ENCODE measurements at regions not wholly inside any gene's neighbourhood (a gene's known extent, or its start where the extent isn't known, plus 50 kb on each side); places are given as distances from the start of the nearest gene placed in this dataset.

- H3K9me3 Mint-ChIP-seq (ENCODE audit: low read depth), result peaks cover 3% of the 10 kb centered on the region
- no peak for TF ChIP-seq CTCF (IDR thresholded peaks at IDR 0.05)
- no peak overlapping the region for H3K27ac Mint-ChIP-seq (ENCODE audit: unreplicated experiment)
- H3K27me3 Mint-ChIP-seq (ENCODE audit: low read depth), result peaks cover 11% of the 10 kb centered on the region
- DNase-seq (ENCODE audit: low spot score), result no peak
- no peak overlapping the region for H3K4me3 Mint-ChIP-seq (ENCODE audit: unreplicated experiment)
- H3K36me3 Mint-ChIP-seq (ENCODE audit: low read depth), result peaks cover 2% of the 10 kb centered on the region
- H3K4me1 Mint-ChIP-seq (ENCODE audit: low read depth), result peaks cover 7% of the 10 kb centered on the region
Observed at GRCh38 chr11:112628676-112629075, 332.5 kb upstream of the NCAM1 start.

DNA sequence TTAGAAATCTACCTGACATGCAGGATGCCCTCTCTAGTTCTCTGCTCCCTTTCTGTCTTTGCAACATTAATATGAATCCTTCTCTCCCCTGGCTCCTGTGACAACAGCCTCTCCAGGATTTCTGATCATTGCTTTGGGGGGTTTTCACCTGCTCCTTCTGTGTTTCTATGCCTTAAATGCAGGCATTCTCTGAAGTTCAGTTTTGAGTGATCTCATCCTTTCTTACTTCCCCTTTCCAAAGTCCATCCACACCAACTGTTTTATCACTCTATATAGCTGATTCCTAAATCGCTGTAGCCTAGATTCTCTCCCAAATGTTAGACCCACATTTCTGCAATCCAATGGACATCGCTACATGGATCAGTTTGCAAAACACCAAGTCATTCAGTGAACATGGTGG lies 330.7 kb upstream of the NCAM1 start:
- no peak for DNase-seq (ENCODE audit: low spot score)
- peaks cover 9% of the 10 kb centered on the region for H3K27me3 Mint-ChIP-seq (ENCODE audit: low read depth)
- no peak overlapping the region for H3K4me3 Mint-ChIP-seq (ENCODE audit: unreplicated experiment)
- H3K4me1 Mint-ChIP-seq (ENCODE audit: low read depth), result peaks cover 18% of the 10 kb centered on the region
- H3K27ac Mint-ChIP-seq (ENCODE audit: unreplicated experiment), result no peak overlapping the region
- no peak for TF ChIP-seq CTCF (IDR thresholded peaks at IDR 0.05)
- peaks cover 3% of the 10 kb centered on the region for H3K9me3 Mint-ChIP-seq (ENCODE audit: low read depth)
- peaks cover 2% of the 10 kb centered on the region for H3K36me3 Mint-ChIP-seq (ENCODE audit: low read depth)

- Mint-ChIP-seq H3K9me3 (ENCODE audit: low read depth) (peaks cover 3% of the 10 kb centered on the region), H3K27ac (ENCODE audit: unreplicated experiment) (no peak overlapping the region), H3K4me1 (ENCODE audit: low read depth) (peaks cover 19% of the 10 kb centered on the region), H3K4me3 (ENCODE audit: unreplicated experiment) (no peak overlapping the region), H3K36me3 (ENCODE audit: low read depth) (peaks cover 2% of the 10 kb centered on the region), H3K27me3 (ENCODE audit: low read depth) (peaks cover 9% of the 10 kb centered on the region)
- no peak for TF ChIP-seq CTCF (IDR thresholded peaks at IDR 0.05)
- DNase-seq (ENCODE audit: low spot score), result no peak
Observed at GRCh38 chr11:112631333-112631732, 329.9 kb upstream of the NCAM1 start.

DNA sequence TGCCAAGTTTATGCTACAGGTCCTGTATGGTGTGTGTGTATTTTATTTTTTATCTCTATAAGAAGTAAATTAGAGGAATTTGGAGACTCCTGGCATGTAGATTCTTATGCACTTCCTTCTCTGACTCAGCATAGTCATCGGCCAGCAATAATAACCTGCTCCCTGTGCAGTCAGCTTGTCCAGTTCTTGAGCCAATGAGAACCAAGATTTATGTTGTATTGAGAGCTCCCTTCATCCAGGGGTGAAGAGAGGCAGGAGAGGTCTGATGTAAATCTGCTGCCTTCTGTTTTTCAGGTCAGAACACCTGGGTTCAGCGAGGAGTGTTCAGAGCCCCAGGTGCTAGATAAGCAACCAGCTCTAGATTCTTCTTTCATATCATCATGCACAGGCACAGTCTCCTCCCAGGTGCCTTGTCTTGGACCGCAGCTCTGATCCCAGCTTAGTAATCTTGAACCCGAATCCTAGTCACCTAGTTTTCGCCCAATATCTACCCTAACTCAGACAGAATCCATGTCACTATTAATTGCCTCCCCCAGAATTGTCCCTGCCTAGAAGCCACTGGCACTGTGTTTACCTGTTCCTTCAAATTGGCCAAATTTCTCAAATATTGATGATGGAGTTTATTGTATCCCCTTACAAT lies 328.2 kb upstream of the NCAM1 start:
- Mint-ChIP-seq H3K27ac (ENCODE audit: unreplicated experiment) (no peak overlapping the region), H3K4me1 (ENCODE audit: low read depth) (peaks cover 19% of the 10 kb centered on the region), H3K27me3 (ENCODE audit: low read depth) (peaks cover 7% of the 10 kb centered on the region), H3K4me3 (ENCODE audit: unreplicated experiment) (no peak overlapping the region), H3K9me3 (ENCODE audit: low read depth) (no peaks in the 10 kb centered on the region), H3K36me3 (ENCODE audit: low read depth) (no peaks in the 10 kb centered on the region)
- TF ChIP-seq CTCF (IDR thresholded peaks at IDR 0.05), result no peak
- no peak for DNase-seq (ENCODE audit: low spot score)

- no peak overlapping the region for H3K27ac Mint-ChIP-seq (ENCODE audit: unreplicated experiment)
- peaks cover 4% of the 10 kb centered on the region for H3K36me3 Mint-ChIP-seq (ENCODE audit: low read depth)
- no peak for DNase-seq (ENCODE audit: low spot score)
- H3K4me1 Mint-ChIP-seq (ENCODE audit: low read depth), result peaks cover 19% of the 10 kb centered on the region
- H3K9me3 Mint-ChIP-seq (ENCODE audit: low read depth), result peaks cover 7% of the 10 kb centered on the region
- no peak for TF ChIP-seq CTCF (IDR thresholded peaks at IDR 0.05)
- H3K4me3 Mint-ChIP-seq (ENCODE audit: unreplicated experiment), result no peak overlapping the region
- H3K27me3 Mint-ChIP-seq (ENCODE audit: low read depth), result peaks cover 2% of the 10 kb centered on the region
Observed at GRCh38 chr11:112634551-112634950, 326.7 kb upstream of the NCAM1 start.

All from chondrocyte (in vitro differentiated cells).